ENCODE measurements at regions not wholly inside any gene's neighbourhood (a gene's known extent, or its start where the extent isn't known, plus 50 kb on each side); places are given as distances from the start of the nearest gene placed in this dataset.
"Not testable (repeated sequence)": the region's sequence is repeated elsewhere in the genome, so short reads cannot be mapped to it uniquely, and the experiment has no call there.

DNA sequence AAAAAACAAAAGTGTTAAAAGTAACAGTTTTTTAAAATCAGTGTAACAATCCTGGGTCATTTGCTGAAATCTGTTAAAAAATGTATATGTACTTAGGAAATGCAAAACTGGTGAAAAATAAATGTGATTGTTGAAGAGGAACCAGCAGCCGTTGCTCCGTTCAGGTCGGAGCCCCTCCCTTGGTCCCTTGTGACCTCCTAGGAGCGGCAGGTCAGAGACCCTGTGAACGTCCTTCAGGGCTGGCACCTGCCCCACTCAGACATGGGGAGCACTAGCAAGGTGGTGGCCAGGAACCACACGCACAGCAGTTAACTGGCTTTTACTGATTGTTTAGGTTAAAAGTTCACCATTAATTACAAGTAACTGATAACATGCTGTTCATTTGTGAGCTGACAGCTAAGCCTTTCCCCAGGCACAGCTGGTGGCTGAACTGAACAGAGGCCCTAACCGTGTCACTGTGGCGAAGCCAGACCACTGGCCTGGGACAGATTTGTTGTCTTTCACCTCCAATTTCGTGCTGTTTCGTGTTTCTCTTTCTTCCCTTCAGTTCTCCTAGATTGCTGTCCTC is 159.2 kb upstream of the ALKAL2 start:
- no peak for FAIRE-seq

DNA sequence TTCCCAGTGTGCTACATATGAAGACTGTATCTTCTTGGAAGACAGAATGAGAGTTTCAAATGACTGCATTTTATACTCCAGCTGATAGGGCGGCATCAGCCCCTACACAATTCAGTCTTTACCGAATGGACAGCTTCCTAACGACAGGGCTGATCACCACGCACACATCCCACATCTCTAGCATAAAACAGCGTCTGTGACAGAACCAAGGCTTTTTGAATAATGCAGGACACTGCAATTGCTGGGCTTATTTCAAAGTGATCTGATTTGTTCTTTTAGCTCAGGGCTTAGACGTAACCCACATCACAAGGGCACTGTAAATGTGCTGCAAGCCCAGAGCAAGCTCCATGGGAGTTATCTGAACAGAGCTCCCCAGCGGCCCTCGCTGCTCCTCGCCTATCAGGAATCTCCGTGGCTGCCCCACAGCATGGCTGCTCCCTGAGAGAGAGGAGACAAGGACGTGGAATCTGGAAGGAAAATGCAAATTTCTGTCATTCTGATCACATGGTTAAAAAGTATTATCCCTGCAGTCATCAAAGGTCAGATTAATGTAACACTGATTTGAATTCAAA is 158.5 kb upstream of the ALKAL2 start:
- no peak for FAIRE-seq

DNA sequence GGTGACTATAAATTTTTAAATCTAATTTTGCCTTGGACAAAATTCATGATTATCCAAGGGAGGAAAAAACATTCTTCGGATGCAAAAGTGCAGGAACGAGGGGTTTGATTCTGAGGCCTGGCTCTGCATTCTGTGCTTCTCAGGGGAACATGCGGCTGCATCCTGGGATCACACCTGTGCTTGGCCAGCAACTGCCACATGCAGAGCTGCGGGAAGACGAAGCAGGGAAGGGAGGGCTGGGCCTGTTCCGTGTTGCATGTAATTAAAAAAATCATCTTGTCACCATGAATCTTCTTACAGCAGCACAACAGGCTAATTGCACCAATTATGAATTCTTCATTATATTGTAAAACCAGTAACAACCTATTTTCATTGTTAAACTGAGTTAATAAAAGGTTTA is 158.0 kb upstream of the ALKAL2 start:
- no peak for FAIRE-seq

DNA sequence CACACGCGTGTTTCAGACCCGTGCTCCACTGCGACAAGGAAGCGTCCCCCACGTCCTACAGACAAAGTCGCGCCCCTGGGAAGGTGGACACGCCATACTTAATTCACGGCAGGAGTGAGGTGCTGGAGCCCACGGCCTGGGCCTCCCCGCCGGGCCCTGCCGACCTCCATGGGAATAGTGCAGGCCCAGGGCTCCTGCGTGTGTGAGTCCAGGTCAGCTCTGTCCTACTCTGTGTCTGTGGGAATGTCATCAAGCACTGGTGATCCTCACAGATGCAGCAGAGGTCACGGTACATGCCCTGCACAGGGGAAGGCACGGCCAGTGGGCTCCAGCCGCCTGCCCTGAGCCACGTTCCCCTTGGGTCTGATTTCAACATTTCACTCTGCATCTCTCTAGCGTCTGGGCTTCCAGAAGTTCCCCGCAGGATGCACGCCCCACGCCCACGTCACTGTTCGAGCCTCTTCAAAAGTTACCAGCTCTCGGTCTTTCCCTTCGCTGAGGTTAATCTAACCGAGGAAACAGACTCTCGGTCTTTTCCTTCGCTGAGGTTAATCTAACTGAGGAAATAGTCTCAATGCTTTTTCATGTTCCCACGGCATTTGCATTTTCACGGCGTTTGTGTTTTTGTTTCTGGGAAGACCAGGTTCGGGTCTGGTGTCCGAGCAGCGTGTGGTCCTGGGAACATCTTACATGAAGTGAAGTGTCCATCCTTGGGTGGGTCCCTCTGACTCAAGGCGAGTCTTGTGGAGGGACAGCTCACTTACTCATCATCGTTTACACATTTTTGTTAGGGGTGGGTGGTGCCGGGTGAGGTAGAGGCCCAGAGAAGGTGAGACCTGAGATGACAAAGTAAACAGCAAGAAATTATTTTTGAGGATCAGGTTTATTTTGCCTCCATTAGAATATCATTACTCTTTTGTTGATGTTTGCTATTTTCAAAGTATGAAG is 157.3 kb upstream of the ALKAL2 start:
- no peak for FAIRE-seq

DNA sequence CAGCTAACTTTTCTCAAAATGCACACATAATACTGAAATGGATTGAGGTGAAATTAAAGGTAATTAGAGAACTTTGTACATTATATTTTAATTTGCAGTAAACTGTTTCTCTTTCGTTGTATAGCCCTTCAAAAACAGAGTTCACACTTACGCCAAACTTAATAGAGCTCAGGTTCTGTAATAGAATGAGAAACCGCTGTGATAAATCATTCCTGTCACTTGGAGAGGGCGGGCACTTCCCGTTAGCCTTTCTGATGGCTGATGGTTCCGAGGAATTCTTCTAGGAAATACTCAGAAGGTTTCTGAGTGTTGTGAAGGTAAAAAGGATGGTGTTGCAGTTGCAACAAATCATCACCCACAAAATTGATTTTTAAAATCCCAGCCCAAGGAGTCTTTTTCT is 155.8 kb upstream of the ALKAL2 start:
- no peak for FAIRE-seq

DNA sequence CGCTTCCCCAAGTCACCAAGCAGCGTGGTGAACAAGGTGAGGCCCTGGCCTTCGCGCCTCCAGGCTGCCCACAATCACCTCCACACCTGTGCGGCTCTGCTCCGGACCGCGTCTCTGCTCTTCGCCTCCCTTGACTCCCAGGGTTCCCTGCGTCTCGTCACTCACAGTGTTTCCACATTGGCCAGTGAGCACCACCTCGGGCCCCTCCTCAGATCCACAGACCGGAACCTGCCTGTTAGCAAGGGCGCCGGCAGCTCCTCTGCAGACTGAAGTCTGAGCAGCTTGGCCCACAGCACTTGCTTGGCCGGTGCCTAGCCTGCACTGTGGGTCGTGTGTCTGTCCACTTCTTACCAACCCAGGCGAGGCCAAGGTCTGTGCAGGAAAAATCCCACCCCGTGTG is 155.3 kb upstream of the ALKAL2 start:
- FAIRE-seq = no peak

DNA sequence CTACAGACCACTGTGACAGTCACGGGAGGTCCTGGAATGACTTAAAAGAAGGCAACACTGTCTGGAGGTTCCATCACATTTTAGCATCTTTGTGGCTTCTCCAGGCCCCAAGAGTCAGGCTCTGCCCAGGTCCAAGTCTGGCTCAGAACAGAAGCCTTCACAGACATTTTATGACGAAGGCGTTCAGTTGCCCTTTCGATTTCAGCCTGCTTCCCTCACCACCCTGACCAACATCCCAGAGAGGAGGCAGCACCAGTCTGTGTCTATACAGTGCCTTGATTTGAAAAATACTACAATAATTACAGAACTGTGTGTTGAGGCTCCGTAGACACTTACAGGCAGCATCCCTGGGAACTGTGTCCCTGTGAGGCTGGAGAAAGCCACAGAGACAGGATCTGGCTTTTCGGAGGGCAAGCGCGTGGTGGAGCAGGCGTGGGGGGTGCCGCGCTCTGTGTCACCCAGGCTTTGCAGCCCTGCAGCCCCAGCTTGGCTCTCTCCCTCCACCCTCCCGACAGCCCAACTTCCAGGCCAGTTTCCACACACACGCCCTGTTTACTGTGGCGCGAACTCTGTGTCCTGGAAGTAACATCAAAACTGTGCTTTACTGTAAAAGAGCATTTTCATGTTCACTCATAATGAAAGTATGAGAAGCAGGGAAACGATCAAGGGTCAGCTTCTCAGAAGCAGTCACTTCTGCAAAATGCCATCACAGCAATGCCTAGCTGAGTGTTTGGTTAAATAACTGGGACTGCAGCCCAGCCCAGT is 153.5 kb upstream of the ALKAL2 start:
- FAIRE-seq = no peak

DNA sequence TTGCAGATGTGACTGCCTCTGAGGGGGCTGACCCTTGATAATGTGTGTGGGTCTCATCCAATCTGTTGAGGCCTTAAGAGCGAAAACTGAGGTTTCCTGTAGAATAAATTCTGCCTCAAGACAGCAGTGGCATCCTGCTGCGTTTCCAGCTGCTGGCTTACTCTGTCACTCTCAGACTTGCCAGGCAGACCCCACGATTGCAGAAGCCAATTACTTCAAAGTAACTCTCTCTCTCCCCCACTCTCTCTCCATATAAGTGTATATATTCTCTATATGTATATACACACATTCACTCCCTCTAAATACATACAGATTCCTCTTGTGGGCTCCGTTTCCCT is 152.5 kb upstream of the ALKAL2 start:
- no peak for FAIRE-seq

DNA sequence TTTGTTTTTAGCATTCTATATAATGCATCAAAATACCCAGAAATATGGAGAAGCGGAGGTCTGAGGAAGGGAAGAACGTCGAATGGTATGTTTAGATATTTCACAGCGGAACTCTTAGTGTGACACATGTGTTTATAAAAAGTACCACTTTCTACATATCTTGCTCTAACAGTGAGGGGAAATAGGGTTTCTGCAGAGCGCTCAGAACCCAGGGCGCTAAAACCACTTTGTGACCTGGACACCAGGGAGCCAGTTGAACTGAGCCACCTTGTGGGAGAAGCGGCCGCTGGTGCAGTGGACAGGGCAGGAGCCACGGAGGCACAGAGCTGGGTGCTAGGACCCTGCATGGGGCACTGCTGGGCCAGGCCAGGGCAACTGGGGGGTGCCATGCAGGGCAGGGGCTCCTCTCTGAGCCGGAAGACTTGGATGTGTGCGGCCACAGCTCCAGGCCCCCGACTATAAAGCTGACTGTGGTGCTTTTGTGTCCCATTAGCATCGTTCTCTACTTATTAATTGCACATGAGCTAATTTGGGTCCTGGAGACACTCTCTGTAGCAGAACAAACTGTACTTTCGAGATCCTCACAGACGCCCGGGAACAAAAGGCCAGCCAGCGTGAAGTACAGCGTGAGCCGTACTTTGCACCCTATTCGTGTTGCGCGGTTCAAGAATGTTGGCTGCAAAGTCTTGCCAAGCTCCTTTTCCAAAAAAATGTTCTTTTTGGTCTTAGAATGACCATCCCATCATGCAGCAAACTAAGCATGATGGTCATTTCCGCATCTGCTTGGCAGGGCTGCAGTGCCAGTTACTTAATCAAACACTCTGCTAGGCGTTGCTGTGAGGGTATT is 151.9 kb upstream of the ALKAL2 start:
- FAIRE-seq = no peak

DNA sequence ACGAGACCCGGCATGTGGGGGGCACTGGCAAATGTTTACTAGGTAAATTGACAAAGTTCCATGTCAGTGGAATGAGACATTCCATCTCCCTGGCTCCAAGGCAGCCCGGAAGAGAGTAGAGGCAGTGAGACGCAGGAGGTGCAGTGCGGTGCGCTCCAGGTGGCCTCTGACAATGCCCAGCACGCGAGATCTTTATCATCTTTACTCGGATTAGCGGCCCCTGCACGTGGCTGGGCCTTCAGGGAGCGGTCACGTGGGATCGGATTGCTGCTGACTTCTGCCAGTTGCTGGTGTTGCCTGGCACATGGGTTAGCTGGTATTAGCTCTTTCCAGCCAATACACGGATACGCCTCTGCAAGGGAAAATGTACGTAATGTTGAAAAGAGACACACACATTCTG is 151.2 kb upstream of the ALKAL2 start:
- no peak for FAIRE-seq

DNA sequence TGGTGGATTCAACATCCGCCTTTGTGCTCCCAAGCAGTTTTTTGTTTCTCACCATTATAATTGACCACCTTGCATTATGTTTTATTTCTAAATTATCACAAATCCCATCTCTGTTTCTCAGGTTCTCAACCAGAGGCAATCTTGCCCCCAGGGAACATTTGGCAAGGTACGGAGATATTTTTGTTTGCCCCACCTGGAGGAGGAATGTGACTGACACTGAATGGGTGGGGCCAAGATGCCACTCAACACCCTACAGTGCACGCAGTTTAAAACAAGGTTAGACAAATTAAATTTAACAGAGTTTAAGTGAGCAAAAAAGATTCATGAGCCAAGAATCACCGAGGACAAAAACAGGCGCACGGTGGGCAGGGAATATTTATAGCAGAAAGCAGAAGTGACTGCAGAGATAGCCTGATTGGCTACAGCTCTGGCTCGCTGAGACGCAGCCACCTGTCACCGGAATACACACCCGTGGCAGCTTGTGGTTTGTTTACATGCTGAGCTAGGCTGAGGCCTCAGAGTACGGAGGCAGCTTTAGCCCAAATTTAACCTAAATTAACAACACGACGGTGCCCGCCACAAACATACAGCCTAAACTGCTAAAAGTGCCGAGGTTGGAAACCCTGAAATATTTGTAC is 150.0 kb upstream of the ALKAL2 start:
- no peak for FAIRE-seq

DNA sequence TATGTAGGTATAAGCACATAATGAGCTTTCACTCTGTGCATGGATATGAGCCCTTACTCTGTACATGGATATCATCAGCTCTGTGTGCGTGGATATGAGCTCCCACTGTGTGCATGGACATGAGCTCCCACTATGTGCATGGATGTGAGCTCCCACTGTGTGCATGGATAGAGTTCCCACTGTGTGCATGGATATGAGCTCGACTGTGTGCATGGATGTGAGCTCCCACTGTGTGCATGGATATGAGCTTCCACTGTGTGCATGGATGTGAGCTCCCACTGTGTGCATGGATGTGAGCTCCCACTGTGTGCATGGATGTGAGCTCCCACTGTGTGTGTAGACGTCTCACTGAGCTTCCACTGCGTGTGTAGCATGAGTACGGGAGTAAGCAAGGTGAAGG is 149.3 kb upstream of the ALKAL2 start:
- FAIRE-seq = no peak

DNA sequence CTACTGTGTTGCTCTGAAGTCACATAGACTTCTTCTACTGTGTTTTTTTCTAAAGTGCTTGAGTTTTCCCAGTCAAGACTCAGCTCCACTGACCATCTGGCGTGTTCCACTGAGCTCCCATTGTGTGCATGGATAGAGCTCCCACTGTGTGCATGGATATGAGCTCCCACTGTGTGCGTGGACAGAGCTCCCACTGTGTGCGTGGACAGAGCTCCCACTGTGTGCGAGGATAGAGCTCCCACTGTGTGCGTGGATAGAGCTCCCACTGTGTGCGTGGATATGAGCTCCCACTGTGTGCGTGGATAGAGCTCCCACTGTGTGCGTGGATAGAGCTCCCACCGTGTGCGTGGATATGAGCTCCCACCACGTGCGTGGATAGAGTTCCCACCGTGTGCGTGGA is 148.3 kb upstream of the ALKAL2 start:
- FAIRE-seq = no peak

DNA sequence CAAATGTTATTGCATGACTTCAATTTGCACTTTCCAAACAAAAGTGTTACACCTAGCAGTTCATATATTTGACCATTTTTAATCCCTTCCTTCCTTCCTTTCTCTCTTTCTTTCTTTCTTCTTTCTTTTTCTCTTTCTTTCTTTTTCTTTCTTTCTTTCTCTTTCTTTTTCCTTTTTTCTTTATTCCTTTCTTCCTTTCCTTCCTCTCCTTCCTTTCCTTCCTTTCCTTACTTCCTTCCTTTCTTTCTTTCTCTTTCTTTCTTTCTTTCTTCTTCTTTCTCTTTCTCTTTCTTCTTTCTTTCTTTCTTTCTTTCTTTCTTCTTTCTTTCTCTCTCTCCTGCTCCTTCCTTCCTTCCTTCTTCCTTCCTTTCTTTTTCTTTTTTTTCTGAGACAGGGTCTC is 146.7 kb upstream of the ALKAL2 start:
- no peak for FAIRE-seq

DNA sequence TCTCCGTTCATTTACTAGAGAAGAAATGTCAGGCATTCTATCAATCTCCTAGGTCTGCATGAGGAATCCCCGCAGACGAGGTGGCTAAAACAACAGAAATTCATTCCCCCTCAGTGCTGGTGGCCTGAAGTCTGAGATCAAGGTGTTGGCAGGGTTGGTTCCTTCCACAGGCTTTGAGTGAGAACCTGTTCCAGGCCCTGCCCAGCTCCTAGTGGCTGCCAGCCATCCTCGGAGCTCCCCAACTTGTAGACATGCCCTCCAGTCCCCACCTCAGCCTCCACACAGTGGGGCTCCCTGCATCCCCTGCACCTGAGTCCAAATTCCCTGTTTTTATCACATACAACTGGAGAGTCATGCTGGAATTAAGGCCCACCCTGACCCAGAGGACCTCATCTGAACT is 145.3 kb upstream of the ALKAL2 start:
- no peak for FAIRE-seq

DNA sequence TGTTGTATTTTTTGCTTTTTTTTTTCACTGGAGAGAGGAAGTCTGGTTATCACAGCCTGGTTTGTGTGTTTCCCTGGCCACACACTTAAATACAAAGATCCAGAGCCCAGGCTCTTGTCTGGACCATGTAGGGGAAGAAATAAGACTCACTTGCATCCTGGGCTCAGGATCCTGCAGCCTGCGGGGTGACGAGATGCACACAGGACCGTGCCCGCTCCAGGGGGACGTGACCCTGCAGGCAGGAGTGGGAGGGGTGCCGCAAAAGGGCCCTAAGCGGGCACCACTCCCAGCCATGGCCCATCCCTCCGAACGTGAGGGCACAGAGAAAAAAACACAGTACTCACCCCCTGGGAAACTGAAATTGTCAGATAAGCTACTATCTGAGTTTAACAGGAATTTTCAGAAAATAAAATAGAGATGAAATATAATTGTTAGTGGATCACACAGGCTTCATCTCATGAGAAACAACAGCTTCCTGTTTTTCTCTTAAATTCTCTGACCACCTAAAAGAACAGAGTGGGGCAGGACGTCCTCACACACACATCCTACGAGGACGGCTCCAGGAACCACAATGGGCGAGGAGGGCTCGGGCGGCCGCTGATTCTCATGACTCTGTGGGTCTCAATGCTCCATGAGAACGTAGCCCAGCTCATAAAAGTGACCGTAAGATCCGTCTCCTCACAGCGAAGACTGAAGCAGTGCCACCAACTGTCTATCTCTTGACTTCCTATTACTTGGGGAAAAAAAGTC is 142.6 kb upstream of the ALKAL2 start:
- FAIRE-seq = no peak

DNA sequence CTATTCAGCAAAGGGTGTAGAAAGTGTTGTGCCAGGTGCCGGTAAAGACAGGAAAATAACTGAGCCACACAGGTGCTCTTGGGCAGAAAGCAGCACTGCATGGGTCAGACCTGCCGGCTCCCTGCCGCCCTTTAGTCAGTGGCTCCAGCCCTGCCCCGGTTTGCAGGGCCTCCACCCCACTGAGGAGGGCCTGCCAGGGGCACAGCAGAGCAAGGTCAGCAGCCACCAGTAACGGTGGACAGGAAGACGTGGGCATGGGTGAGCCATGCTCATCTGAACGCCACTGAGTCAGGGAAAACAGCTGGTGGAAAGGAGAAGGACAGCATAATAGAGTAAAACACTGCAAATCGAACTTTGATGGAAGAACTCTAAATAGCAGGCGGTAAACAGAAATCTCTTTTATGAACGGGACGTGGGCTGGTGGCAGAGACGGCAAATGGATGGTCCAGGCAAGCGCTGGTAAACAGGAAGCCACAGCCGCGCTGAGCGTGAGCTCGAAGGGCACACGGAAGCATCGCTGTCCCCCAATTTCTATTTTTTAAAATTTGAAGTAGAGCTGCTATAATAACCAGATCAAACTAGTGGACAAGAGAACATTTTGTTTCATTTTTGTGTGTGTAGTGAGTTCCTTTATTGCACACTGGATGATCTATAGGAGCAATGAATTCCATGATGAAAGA is 141.8 kb upstream of the ALKAL2 start:
- FAIRE-seq = no peak

DNA sequence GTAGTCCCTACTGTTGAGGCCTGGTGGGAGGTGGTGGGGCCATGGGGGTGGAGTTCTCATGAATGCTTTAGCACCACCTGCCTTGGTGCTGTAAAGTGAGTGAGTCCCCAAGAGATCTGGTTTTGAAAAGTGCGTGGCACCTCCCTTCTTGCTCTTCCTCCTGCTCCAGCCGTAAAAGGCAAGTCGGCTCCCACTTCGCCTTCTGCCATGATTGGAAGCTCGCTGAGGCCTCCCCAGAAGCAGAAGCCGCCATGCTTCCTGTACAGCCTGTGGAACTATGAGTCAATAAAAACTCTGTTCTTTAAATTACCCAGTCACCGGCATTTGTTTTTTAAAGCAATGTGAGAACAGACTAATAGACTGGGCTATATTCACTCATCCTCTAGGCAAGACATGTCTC is 141.3 kb upstream of the ALKAL2 start:
- no peak for FAIRE-seq

DNA sequence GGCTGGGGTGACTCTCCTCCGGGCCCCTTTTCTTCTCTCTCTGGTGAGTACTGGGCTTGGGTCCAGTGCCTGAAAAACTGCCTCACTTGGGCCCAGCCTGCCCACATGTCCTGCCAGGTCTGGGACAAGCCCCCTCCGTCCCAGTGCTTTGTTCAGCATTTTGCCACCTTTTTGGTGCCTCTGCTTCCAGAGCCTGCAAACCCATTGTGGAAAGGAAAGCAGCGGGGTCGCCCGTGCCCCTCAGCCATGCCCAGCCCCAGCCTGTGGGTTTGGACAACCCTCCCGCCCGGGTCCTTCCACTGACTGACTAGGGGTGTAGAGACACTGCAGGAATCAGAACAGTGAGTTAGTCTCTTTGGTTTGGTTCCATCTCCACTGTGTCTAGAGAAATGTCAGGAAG is 140.7 kb upstream of the ALKAL2 start:
- no peak for FAIRE-seq

DNA sequence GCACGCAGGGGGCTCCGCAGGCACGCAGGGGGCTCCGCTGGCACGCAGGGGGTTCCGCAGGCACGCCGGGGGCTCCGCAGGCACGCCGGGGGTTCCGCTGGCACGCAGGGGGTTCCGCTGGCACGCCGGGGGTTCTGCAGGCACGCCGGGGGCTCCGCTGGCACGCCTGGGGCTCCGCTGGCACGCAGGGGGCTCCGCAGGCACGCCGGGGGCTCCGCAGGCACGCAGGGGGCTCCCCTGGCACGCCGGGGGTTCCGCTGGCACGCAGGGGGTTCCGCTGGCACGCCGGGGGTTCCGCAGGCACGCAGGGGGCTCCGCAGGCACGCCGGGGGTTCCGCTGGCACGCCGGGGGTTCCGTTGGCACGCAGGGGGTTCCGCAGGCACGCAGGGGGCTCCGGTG is 138.8 kb upstream of the ALKAL2 start:
- not testable (repeated sequence) for FAIRE-seq

DNA sequence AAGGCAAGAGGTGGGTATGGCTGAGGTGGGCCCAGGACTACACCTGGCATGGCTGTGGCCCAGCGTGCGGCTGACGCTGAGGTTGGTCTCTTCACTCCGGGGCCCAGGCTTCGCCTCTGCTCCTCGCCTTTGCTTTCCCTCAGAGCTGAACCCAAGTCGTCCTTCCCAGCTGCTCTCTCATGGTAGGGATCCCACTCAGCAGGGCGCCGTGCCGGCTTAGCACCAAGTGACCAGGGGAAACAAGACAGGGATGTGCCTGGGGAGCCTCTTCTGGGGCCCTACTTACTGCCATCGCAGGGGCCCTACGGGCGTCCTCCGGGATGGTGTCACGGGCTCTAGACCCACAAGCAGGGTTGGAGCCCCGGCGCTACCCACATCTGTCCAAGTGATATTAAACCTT is 138.1 kb upstream of the ALKAL2 start:
- FAIRE-seq = no peak

All from A204.1 (cell line).